Smooth muscle cell (in vitro differentiated cells): ENCODE measurements at regions not wholly inside any gene's neighbourhood (a gene's known extent, or its start where the extent isn't known, plus 50 kb on each side); places are given as distances from the start of the nearest gene placed in this dataset.
A peak's percentile ranks its signal among the peaks of the same experiment; 100 is the strongest.

Experiments used
- DNase-seq: peaks from one replicate; lab custom pipeline; 2025; ENCODE audit not compliant: unreplicated experiment; lab: John Stamatoyannopoulos, UW
- H2AFZ ChIP-seq: fragments of 200-600 bp; sonication (generic); 2 replicates; pipeline ENCODE4 v1.6.0; 2016; ENCODE audit warnings: antibody characterized with exemption, low read depth, mild to moderate bottlenecking
- H3F3A ChIP-seq: fragments of 200-600 bp; sonication (generic); 2 replicates; pipeline ENCODE4 v1.6.0; 2017; ENCODE audit warnings: antibody characterized with exemption, low read depth
- H3K27ac ChIP-seq: fragments of 200-600 bp; sonication (generic); 2 replicates; pipeline ENCODE4 v1.5.1; 2016; ENCODE audit warnings: low read depth, mild to moderate bottlenecking
- H3K27me3 ChIP-seq: fragments of 200-600 bp; sonication (generic); 2 replicates; pipeline ENCODE4 v1.6.1; 2016; ENCODE audit warnings: low read depth, mild to moderate bottlenecking
- H3K36me3 ChIP-seq: fragments of 200-600 bp; sonication (generic); 2 replicates; pipeline ENCODE4 v1.5.1; 2016; ENCODE audit warnings: low read depth
- H3K4me1 ChIP-seq: fragments of 200-600 bp; sonication (generic); 2 replicates; pipeline ENCODE4 v1.5.1; 2016; ENCODE audit warnings: low read depth
- H3K4me2 ChIP-seq: fragments of 200-600 bp; sonication (generic); 2 replicates; pipeline ENCODE4 v1.6.0; 2016; ENCODE audit warnings: mild to moderate bottlenecking
- H3K4me3 ChIP-seq: fragments of 200-600 bp; sonication (generic); 2 replicates; pipeline ENCODE4 v1.5.1; 2016; ENCODE audit warnings: mild to moderate bottlenecking
- H3K79me2 ChIP-seq: fragments of 200-600 bp; sonication (generic); 2 replicates; pipeline ENCODE4 v1.6.0; 2016; ENCODE audit warnings: low read depth, mild to moderate bottlenecking
- H3K9ac ChIP-seq: fragments of 200-600 bp; sonication (generic); 2 replicates; pipeline ENCODE4 v1.6.0; 2016; ENCODE audit warnings: low read depth
- H3K9me3 ChIP-seq: fragments of 200-600 bp; sonication (generic); replicated peaks from 2 replicates; pipeline ENCODE4 v1.5.1; 2016; ENCODE audit warnings: low read depth
- H4K20me1 ChIP-seq: fragments of 200-600 bp; sonication (generic); 2 replicates; pipeline ENCODE4 v1.6.0; 2016; ENCODE audit warnings: low read depth
- CTCF ChIP-seq: fragments of 200-600 bp; sonication (generic); IDR thresholded peaks from 2 replicates; pipeline ENCODE4 v1.5.1; 2017; ENCODE audit warnings: borderline replicate concordance, mild to moderate bottlenecking, antibody characterized with exemption; ENCODE audit not compliant: insufficient read depth, poor library complexity, severe bottlenecking
- WGBS: methylation state at CpG from one replicate; pipeline ENCODE4 v1.1.7; 2016; ENCODE audit warnings: low lambda C conversion rate; 5-methylcytosine and 5-hydroxymethylcytosine counted together

- no peaks in the 10 kb centered on the region for H3K27me3 ChIP-seq
- no peak for DNase-seq
- no peaks in the 10 kb centered on the region for H3F3A ChIP-seq
- H2AFZ ChIP-seq: no peak overlapping the region
- H3K27ac ChIP-seq: no peak overlapping the region
- H3K9ac ChIP-seq: no peak overlapping the region
- H3K79me2 ChIP-seq: no peaks in the 10 kb centered on the region
- H3K4me3 ChIP-seq: no peak overlapping the region
- H3K4me2 ChIP-seq: no peak overlapping the region
- TF ChIP-seq CTCF: no peak
- H4K20me1 ChIP-seq: no peaks in the 10 kb centered on the region
- peaks cover 8% of the 10 kb centered on the region for H3K4me1 ChIP-seq
- H3K9me3 ChIP-seq: no peaks in the 10 kb centered on the region
- 67% methylated on average over 2 of the region's 2 CpGs for WGBS
- H3K36me3 ChIP-seq: no peaks in the 10 kb centered on the region
Observed at GRCh38 chr16:56108056-56108471, 83.2 kb upstream of the GNAO1 start.

- H3K79me2 ChIP-seq: no peaks in the 10 kb centered on the region
Observed at GRCh38 chr16:56106527-56106926, 84.8 kb upstream of the GNAO1 start.

GRCh38 chr16:56102906-56103305, 88.4 kb upstream of the GNAO1 start:
- Histone ChIP-seq H3K4me1 (peaks cover 7% of the 10 kb centered on the region), H3K9ac (no peak overlapping the region), H3K4me3 (no peak overlapping the region), H3K27me3 (peaks cover 2% of the 10 kb centered on the region), H3K27ac (no peak overlapping the region), H3K36me3 (no peaks in the 10 kb centered on the region), H3K79me2 (no peaks in the 10 kb centered on the region), H3K9me3 (no peaks in the 10 kb centered on the region), H3K4me2 (peak overlapping the region; percentile 85), H2AFZ (no peak overlapping the region), H3F3A (no peaks in the 10 kb centered on the region), H4K20me1 (no peaks in the 10 kb centered on the region)
- TF ChIP-seq CTCF: no peak
- 65% methylated on average over 3 of the region's 3 CpGs for WGBS
- no peak for DNase-seq

More at GRCh38 chr16:56106527-56106926, 84.8 kb upstream of the GNAO1 start:
- Histone ChIP-seq H3K27me3 (no peaks in the 10 kb centered on the region), H3K9ac (no peak overlapping the region), H3K36me3 (no peaks in the 10 kb centered on the region), H3K4me3 (no peak overlapping the region), H4K20me1 (no peaks in the 10 kb centered on the region), H3K4me2 (no peak overlapping the region), H3K27ac (no peak overlapping the region), H3K4me1 (peaks cover 13% of the 10 kb centered on the region), H3K9me3 (no peaks in the 10 kb centered on the region), H3F3A (no peaks in the 10 kb centered on the region), H2AFZ (no peak overlapping the region)
- WGBS: 95% methylated on average over 6 of the region's 6 CpGs
- TF ChIP-seq CTCF: no peak
- no peak for DNase-seq

- Histone ChIP-seq H3K9me3 (no peaks in the 10 kb centered on the region), H3K79me2 (no peaks in the 10 kb centered on the region), H3K27me3 (peaks cover 5% of the 10 kb centered on the region), H3K4me3 (peak overlapping the region; percentile 34), H3K4me1 (peaks cover 7% of the 10 kb centered on the region), H4K20me1 (no peaks in the 10 kb centered on the region), H3F3A (no peaks in the 10 kb centered on the region), H3K9ac (no peak overlapping the region), H3K4me2 (peak overlapping the region; percentile 85), H3K36me3 (no peaks in the 10 kb centered on the region), H3K27ac (no peak overlapping the region), H2AFZ (peak overlapping the region; percentile 49)
- WGBS: 20% methylated on average over 13 of the region's 13 CpGs
- no peak for TF ChIP-seq CTCF
- DNase-seq: peak; percentile 16
Observed at GRCh38 chr16:56102183-56102686, 89.1 kb upstream of the GNAO1 start.
